NT2/D1 (cell line): ENCODE measurements at regions not wholly inside any gene's neighbourhood (a gene's known extent, or its start where the extent isn't known, plus 50 kb on each side); places are given as distances from the start of the nearest gene placed in this dataset.

Source experiments
- SUZ12 ChIP-seq: IDR thresholded peaks from 2 replicates; pipeline ENCODE4 v1.6.1; 2011; ENCODE audit not compliant: insufficient read length, insufficient read depth; ENCODE audit errors: extremely low read depth
- YY1 ChIP-seq: IDR thresholded peaks from 2 replicates; pipeline ENCODE4 v1.6.1; 2011; ENCODE audit not compliant: insufficient read length, insufficient read depth

GRCh38 chr17:77373299-77374169 lies 232.8 kb downstream of the SEC14L1 start:
- TF ChIP-seq YY1 (no peak), SUZ12 (no peak)
